Thyroid gland (tissue), 4 donors: ENCODE measurements at regions not wholly inside any gene's neighbourhood (a gene's known extent, or its start where the extent isn't known, plus 50 kb on each side); places are given as distances from the start of the nearest gene placed in this dataset.

Source experiments
- POLR2A ChIP-seq, 2 donors: fragments of 450-650 bp; IDR thresholded peaks; one replicate each; pipeline ENCODE4 v1.6.1; 2017; ENCODE audit warnings: antibody characterized with exemption in 2 of 2, mild to moderate bottlenecking in 2 of 2, moderate library complexity in 1 of 2
- TF ChIP-seq, protein P1 (sequence below), 6 experiments: fragments of 200-600 bp in 3 of 6; fragments of 450-650 bp in 3 of 6; sonication (generic) in 3 of 6; IDR thresholded peaks; one replicate each; pipeline ENCODE4 v1.5.1; 2016 to 2019; ENCODE audit warnings: antibody characterized with exemption in 6 of 6, mild to moderate bottlenecking in 2 of 6, inconsistent platforms in 1 of 6, moderate library complexity in 1 of 6

DNA sequence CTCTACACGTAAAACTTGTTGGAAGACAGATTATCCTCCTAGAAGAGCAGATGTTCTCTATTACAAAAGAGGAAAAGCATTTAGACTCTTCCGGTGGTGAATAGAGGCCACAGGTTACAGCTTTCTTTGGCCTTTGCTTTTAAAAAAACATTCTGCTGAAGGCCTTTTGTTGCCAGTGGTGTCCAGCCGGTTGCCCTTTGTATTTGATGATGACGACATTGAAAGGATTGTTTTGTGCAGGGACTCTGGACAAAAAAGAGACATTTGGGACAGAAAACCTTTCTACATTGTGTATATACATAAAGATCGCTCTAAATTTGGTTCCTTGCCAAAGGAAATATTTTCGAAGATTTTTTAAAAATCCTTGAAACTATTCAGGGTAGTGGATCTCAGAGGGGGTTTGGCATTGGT lies 180.3 kb downstream of the C9orf152 start:
- TF ChIP-seq, protein P1, sequence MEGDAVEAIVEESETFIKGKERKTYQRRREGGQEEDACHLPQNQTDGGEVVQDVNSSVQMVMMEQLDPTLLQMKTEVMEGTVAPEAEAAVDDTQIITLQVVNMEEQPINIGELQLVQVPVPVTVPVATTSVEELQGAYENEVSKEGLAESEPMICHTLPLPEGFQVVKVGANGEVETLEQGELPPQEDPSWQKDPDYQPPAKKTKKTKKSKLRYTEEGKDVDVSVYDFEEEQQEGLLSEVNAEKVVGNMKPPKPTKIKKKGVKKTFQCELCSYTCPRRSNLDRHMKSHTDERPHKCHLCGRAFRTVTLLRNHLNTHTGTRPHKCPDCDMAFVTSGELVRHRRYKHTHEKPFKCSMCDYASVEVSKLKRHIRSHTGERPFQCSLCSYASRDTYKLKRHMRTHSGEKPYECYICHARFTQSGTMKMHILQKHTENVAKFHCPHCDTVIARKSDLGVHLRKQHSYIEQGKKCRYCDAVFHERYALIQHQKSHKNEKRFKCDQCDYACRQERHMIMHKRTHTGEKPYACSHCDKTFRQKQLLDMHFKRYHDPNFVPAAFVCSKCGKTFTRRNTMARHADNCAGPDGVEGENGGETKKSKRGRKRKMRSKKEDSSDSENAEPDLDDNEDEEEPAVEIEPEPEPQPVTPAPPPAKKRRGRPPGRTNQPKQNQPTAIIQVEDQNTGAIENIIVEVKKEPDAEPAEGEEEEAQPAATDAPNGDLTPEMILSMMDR (IDR thresholded peaks at IDR 0.05) = no peak
- no peak for TF ChIP-seq POLR2A (IDR thresholded peaks at IDR 0.05)
